ENCODE measurements at regions not wholly inside any gene's neighbourhood (a gene's known extent, or its start where the extent isn't known, plus 50 kb on each side); places are given as distances from the start of the nearest gene placed in this dataset.

GRCh38 chr16:52033992-52034391 is 513.0 kb downstream of the TOX3 start:
- no peaks in the 10 kb centered on the region for H3K4me1 ChIP-seq
- no peak overlapping the region for H3K27ac ChIP-seq
- H3K9me3 ChIP-seq: no peaks in the 10 kb centered on the region
- no peak for DNase-seq
- H3K36me3 ChIP-seq: no peaks in the 10 kb centered on the region
- intact Hi-C loops (cut with DNase I; ENCODE audit: low total_unique reads): no loop called here
- H3K4me3 ChIP-seq: no peak overlapping the region
- TF ChIP-seq POLR2A (IDR thresholded peaks at IDR 0.05): no peak
- TF ChIP-seq CTCF (IDR thresholded peaks at IDR 0.05): no peak
- no peaks in the 10 kb centered on the region for H3K27me3 ChIP-seq

GRCh38 chr16:52022980-52023379 is 524.0 kb downstream of the TOX3 start:
- no peaks in the 10 kb centered on the region for H3K27me3 ChIP-seq
- H3K27ac ChIP-seq: no peak overlapping the region
- no peak for TF ChIP-seq CTCF (IDR thresholded peaks at IDR 0.05)
- TF ChIP-seq POLR2A (IDR thresholded peaks at IDR 0.05): no peak
- no peak for DNase-seq
- intact Hi-C loops (cut with DNase I; ENCODE audit: low total_unique reads): no loop called here
- H3K9me3 ChIP-seq: no peaks in the 10 kb centered on the region
- no peaks in the 10 kb centered on the region for H3K4me1 ChIP-seq
- H3K36me3 ChIP-seq: no peaks in the 10 kb centered on the region
- H3K4me3 ChIP-seq: no peak overlapping the region

GRCh38 chr16:52022177-52022576 is 524.8 kb downstream of the TOX3 start:
- intact Hi-C loops (cut with DNase I; ENCODE audit: low total_unique reads): no loop called here
- Histone ChIP-seq H3K27me3 (no peaks in the 10 kb centered on the region), H3K9me3 (no peaks in the 10 kb centered on the region), H3K36me3 (no peaks in the 10 kb centered on the region), H3K4me3 (no peak overlapping the region), H3K27ac (no peak overlapping the region), H3K4me1 (no peaks in the 10 kb centered on the region)
- DNase-seq: no peak
- TF ChIP-seq POLR2A (IDR thresholded peaks at IDR 0.05): no peak
- TF ChIP-seq CTCF (IDR thresholded peaks at IDR 0.05): no peak

GRCh38 chr16:52016387-52016786 is 530.6 kb downstream of the TOX3 start:
- no peak overlapping the region for H3K4me3 ChIP-seq
- no peaks in the 10 kb centered on the region for H3K9me3 ChIP-seq
- TF ChIP-seq CTCF (IDR thresholded peaks at IDR 0.05): no peak
- no peak for TF ChIP-seq POLR2A (IDR thresholded peaks at IDR 0.05)
- H3K27ac ChIP-seq: no peak overlapping the region
- no peaks in the 10 kb centered on the region for H3K36me3 ChIP-seq
- no peaks in the 10 kb centered on the region for H3K4me1 ChIP-seq
- intact Hi-C loops (cut with DNase I; ENCODE audit: low total_unique reads): no loop called here
- DNase-seq: no peak
- H3K27me3 ChIP-seq: no peaks in the 10 kb centered on the region

- Histone ChIP-seq H3K36me3 (no peaks in the 10 kb centered on the region), H3K9me3 (no peaks in the 10 kb centered on the region), H3K27ac (no peak overlapping the region), H3K4me3 (no peak overlapping the region), H3K4me1 (no peaks in the 10 kb centered on the region), H3K27me3 (no peaks in the 10 kb centered on the region)
- intact Hi-C loops (cut with DNase I; ENCODE audit: low total_unique reads): no loop called here
- no peak for DNase-seq
- TF ChIP-seq CTCF (IDR thresholded peaks at IDR 0.05) (no peak), POLR2A (IDR thresholded peaks at IDR 0.05) (no peak)
These were observed 541.4 kb downstream of the TOX3 start for GRCh38 chr16:52005551-52005950.

All from uterus (tissue), 3 donors.